WTC11 (cell line): ENCODE measurements at regions not wholly inside any gene's neighbourhood (a gene's known extent, or its start where the extent isn't known, plus 50 kb on each side); places are given as distances from the start of the nearest gene placed in this dataset.

Experiments used
- ATF3 ChIP-seq: sonication (generic); formaldehyde crosslinking; conservative IDR thresholded peaks from 2 replicates; pipeline ENCODE4 v1.8.1; 2022; ENCODE audit warnings: mild to moderate bottlenecking, missing genetic modification reagents
- CREB1 ChIP-seq: sonication (generic); formaldehyde crosslinking; IDR thresholded peaks from 2 replicates; pipeline ENCODE4 v1.8.0; 2023; ENCODE audit warnings: mild to moderate bottlenecking, missing genetic modification reagents
- CTCF ChIP-seq: fragments of 200-600 bp; IDR thresholded peaks from 2 replicates; pipeline ENCODE4 v1.8.0; 2022; ENCODE audit warnings: antibody characterized with exemption
- ELF4 ChIP-seq: sonication (generic); formaldehyde crosslinking; IDR thresholded peaks from 2 replicates; pipeline ENCODE4 v1.8.1; 2022; ENCODE audit warnings: low read depth, mild to moderate bottlenecking, moderate library complexity, missing genetic modification reagents
- EMX1 ChIP-seq: fragments of 250-450 bp; sonication (Bioruptor Pico); IDR thresholded peaks from 2 replicates; pipeline ENCODE4 v1.8.0; 2021; ENCODE audit warnings: mild to moderate bottlenecking
- GABPB1 ChIP-seq: sonication (generic); formaldehyde crosslinking; IDR thresholded peaks from 2 replicates; pipeline ENCODE4 v1.8.1; 2023; ENCODE audit warnings: mild to moderate bottlenecking, missing genetic modification reagents
- NFE2L1 ChIP-seq: sonication (generic); formaldehyde crosslinking; IDR thresholded peaks from 2 replicates; pipeline ENCODE4 v1.8.1; 2023; ENCODE audit warnings: missing genetic modification reagents
- SOX15 ChIP-seq: fragments of 250-450 bp; sonication (Bioruptor Pico); IDR thresholded peaks from 2 replicates; pipeline ENCODE4 v1.9.0; 2021; ENCODE audit warnings: mild to moderate bottlenecking
- SP1 ChIP-seq: sonication (generic); formaldehyde crosslinking; conservative IDR thresholded peaks from 2 replicates; pipeline ENCODE4 v1.8.1; 2022; ENCODE audit warnings: missing genetic modification reagents
- STAT6 ChIP-seq: sonication (generic); formaldehyde crosslinking; conservative IDR thresholded peaks from 2 replicates; pipeline ENCODE4 v1.8.1; 2023; ENCODE audit warnings: mild to moderate bottlenecking, low read depth, missing genetic modification reagents, moderate library complexity
- TEAD4 ChIP-seq: sonication (generic); formaldehyde crosslinking; IDR thresholded peaks from 2 replicates; pipeline ENCODE4 v1.8.0; 2022; ENCODE audit warnings: mild to moderate bottlenecking, missing genetic modification reagents
- TP53 ChIP-seq: sonication (generic); formaldehyde crosslinking; IDR thresholded peaks from 2 replicates; pipeline ENCODE4 v1.8.1; 2023; ENCODE audit warnings: mild to moderate bottlenecking, missing genetic modification reagents
- ZNF121 ChIP-seq: sonication (generic); formaldehyde crosslinking; IDR thresholded peaks from 2 replicates; pipeline ENCODE4 v1.8.0; 2023; ENCODE audit warnings: missing genetic modification reagents
- ZNF423 ChIP-seq: fragments of 250-450 bp; sonication (Bioruptor Pico); IDR thresholded peaks from 2 replicates; pipeline ENCODE4 v2.1.2; 2022; ENCODE audit warnings: mild to moderate bottlenecking, moderate library complexity

GRCh38 chr6:9711365-9711764, 703.5 kb downstream of the TFAP2A start:
- TF ChIP-seq TEAD4 (no peak), CTCF (no peak), ZNF423 (CRISPR knock-in tag) (no peak), NFE2L1 (no peak), STAT6 (CRISPR knock-in tag) (no peak), SP1 (CRISPR knock-in tag) (no peak), ELF4 (no peak), TP53 (CRISPR knock-in tag) (no peak), GABPB1 (CRISPR knock-in tag) (no peak), SOX15 (no peak), ZNF121 (CRISPR knock-in tag) (no peak), EMX1 (CRISPR knock-in tag) (no peak), CREB1 (no peak), ATF3 (CRISPR knock-in tag) (no peak)
